ENCODE measurements at regions not wholly inside any gene's neighbourhood (a gene's known extent, or its start where the extent isn't known, plus 50 kb on each side); places are given as distances from the start of the nearest gene placed in this dataset.

- DNase-seq: peak in 1 of 2 experiments; percentile 8
Measured at GRCh38 chr3:5304789-5305683, 117.5 kb downstream of the EDEM1 start.

GRCh38 chr3:5305684-5305989 lies 118.1 kb downstream of the EDEM1 start:
- no peak for DNase-seq

GRCh38 chr3:5309171-5309570 lies 121.7 kb downstream of the EDEM1 start:
- DNase-seq: no peak

GRCh38 chr3:5309602-5310001 lies 122.1 kb downstream of the EDEM1 start:
- no peak for DNase-seq

DNA sequence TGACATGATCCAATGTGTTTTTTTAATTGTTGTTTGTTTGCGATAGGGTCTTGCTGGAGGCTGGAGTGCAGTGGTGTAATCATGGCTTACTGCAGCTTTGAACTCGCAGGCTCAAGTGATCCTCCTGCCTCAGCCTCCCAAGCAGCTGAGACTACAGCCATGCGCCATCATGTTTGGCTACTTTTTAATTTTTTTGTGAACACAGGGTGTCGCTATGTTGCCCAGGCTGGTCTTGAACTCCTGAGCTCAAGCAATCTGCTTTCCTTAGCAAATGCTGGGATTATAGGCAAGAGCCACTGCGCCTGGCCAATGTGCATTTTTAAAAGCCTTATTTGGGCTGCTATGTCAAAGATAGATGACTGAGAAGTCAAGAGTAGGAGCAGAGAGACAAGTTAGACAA lies 123.0 kb downstream of the EDEM1 start:
- DNase-seq: no peak

- DNase-seq: no peak
Measured at GRCh38 chr3:5312290-5312689, 124.8 kb downstream of the EDEM1 start.

DNA sequence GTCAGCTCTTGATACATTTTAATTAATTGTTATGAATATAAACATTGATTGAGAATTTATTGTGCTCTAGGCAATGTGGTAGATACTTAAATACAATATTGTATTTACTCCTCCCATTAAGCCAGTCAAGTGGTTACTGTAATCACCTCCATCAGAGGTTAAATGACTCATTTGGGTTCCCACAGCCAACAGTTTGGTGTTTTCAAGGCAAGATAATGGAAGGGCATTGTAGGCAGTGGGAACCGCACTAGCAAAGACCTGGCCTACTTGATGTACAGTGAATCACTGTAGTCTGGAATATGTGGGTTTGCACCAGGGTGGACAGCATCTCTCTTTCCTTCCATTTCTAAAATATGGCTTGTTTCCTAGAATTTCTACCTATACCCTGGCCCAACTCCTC lies 127.4 kb downstream of the EDEM1 start:
- no peak for DNase-seq

DNA sequence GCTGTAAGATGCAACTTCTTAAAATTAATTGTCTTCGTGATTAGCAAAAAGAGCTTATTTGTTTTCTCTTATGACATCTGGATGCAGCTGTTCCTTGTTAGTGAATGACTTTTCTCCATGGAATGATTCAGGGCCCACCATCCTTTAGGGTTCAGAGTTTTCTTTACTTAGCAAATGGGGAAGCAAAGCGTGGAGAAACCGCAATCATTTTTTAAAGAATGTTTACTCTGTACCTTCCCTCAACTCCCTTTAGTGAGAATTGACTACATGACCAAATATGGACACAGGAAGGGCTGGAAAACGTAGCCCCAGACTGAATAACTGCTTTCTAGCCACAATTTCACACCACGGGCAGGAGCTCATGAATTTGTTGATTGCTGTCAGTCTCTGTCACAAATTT lies 130.1 kb downstream of the EDEM1 start:
- no peak for DNase-seq

- no peak for DNase-seq
Measured at GRCh38 chr3:5319454-5319853, 131.9 kb downstream of the EDEM1 start.

GRCh38 chr3:5321666-5322340 lies 134.3 kb downstream of the EDEM1 start:
- no peak for DNase-seq

- DNase-seq: no peak
Measured at GRCh38 chr3:5324780-5325179, 137.3 kb downstream of the EDEM1 start.

GRCh38 chr3:5330152-5330810 lies 142.8 kb downstream of the EDEM1 start:
- no peak for DNase-seq

- DNase-seq: no peak
Measured at GRCh38 chr3:5331567-5332269, 144.2 kb downstream of the EDEM1 start.

- no peak for DNase-seq
Measured at GRCh38 chr3:5332270-5332956, 144.9 kb downstream of the EDEM1 start.

DNA sequence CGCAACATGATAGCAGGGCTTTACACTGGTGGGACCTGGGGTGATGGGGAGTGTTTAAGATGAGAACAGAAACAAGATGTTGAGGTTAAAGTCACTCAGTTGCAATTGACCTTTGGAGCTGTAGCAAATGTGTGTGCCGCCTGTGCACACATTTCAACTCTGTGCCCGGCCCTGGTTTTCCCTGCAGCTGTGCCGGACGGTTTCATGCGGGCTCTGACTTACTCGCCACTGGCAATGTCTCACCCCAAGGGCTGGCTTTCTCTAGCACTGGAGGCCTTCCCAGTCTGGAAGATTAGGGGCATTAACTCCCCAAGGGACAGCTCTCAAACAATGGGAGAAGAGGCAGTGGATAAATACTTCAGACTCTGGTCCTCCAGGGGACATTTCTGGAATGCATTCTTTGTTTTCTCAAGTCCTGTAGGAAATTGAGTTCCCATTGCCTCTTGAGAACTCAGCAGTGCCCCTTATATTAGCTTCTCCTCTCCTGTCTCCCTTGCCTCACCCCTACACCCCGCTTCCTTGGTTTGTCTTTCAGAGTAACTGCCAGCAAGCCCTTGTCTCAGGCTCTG lies 152.5 kb downstream of the EDEM1 start:
- DNase-seq: peak in 1 of 2 experiments; percentile 45

- no peak for DNase-seq
Measured at GRCh38 chr3:5341610-5342009, 154.1 kb downstream of the EDEM1 start.

DNA sequence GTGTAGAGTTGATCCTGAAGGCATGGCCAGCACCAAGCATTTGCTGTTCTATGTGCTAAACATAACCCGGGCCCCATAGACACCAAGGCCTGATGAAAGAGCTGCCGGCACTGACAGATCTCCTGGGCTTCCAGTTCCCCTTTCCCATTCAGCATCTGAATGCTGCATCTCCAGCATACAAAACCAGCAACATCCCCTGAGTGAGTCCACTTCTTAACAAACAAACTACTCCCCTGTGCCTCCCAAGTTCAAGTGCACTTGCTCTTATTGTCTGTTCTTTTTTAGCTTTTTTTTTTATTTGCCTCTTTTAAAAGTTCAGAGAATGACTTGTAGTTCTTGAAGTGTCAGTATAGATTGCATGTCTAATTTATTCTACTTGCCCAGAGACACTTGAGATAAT lies 156.0 kb downstream of the EDEM1 start:
- peak in 1 of 2 experiments; percentile 25 for DNase-seq

GRCh38 chr3:5344707-5345106 lies 157.2 kb downstream of the EDEM1 start:
- no peak for DNase-seq

GRCh38 chr3:5347486-5347885 lies 160.0 kb downstream of the EDEM1 start:
- no peak for DNase-seq

- no peak for DNase-seq
Measured at GRCh38 chr3:5348229-5348902, 160.9 kb downstream of the EDEM1 start.

- no peak for DNase-seq
Measured at GRCh38 chr3:5349343-5349742, 161.8 kb downstream of the EDEM1 start.

DNA sequence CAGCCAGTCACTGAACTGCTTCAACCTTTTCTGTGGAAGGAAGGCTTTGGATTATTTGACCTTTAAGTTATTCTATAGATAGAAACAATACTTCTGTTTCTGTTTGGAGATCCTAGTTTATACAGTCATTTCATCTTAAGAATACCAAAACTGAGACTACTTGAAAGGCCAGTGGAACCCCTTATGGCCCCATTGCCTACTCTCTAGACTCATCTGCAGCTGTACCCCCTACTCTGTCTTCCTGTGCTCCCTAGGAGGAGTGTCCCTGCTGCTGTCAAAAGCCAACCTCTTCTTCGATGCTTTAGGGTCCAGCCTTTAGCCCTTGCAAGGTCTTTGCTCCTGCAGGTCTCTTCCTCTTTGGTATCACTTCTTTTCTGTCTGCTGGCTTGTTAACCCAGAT lies 169.6 kb downstream of the EDEM1 start:
- no peak for DNase-seq
